ENCODE measurements at regions not wholly inside any gene's neighbourhood (a gene's known extent, or its start where the extent isn't known, plus 50 kb on each side); places are given as distances from the start of the nearest gene placed in this dataset.

DNA sequence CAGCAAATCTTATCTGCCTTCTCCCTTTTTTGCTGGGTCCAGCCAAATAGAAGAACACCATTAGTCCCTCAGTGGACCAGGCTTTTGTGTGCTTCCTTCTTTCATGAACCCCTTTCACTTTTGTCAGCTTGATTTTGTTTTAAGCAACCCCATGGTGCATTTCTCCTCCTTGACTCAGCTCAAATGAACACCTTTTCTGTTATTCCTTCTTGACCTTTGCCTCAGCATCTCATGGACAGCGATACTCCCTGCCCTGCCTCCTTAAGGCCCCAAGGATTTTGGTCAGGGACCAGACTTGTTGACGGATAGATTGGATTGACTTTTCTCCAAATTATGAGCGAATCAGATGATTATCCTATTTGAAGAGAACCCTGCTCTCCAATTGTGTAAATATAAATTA lies 356.6 kb upstream of the USP24 start:
- H3K4me3 ChIP-seq (replicated peaks; ENCODE audit: low read depth, low read length), result no peak overlapping the region
- TF ChIP-seq, protein P1, sequence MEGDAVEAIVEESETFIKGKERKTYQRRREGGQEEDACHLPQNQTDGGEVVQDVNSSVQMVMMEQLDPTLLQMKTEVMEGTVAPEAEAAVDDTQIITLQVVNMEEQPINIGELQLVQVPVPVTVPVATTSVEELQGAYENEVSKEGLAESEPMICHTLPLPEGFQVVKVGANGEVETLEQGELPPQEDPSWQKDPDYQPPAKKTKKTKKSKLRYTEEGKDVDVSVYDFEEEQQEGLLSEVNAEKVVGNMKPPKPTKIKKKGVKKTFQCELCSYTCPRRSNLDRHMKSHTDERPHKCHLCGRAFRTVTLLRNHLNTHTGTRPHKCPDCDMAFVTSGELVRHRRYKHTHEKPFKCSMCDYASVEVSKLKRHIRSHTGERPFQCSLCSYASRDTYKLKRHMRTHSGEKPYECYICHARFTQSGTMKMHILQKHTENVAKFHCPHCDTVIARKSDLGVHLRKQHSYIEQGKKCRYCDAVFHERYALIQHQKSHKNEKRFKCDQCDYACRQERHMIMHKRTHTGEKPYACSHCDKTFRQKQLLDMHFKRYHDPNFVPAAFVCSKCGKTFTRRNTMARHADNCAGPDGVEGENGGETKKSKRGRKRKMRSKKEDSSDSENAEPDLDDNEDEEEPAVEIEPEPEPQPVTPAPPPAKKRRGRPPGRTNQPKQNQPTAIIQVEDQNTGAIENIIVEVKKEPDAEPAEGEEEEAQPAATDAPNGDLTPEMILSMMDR (IDR thresholded peaks at IDR 0.05; ENCODE audit: low read depth, low read length, missing control alignments), result no peak
- no peak for DNase-seq (ENCODE audit: extremely low read depth, low read depth)

DNA sequence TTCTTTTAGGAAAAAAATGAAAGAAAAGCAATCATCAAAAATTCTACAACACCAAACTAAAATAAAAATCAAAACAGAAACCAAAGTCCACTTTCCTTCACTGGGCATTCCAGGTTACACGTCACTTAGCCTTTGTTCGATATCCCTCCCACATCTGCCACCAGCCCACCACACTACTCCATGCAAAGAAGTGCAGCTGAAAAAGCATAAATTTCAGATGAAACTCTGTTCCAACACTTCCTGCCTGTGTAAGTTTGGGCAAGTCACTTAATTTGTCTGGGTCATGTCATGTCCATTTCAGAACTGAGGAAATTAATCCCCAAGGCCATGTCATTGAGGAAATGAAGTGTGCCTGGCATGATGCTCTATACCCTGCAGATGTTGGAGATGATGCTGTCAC lies 354.3 kb upstream of the USP24 start:
- TF ChIP-seq, protein P1 (IDR thresholded peaks at IDR 0.05; ENCODE audit: low read depth, low read length, missing control alignments), result no peak
- H3K4me3 ChIP-seq (replicated peaks; ENCODE audit: low read depth, low read length), result no peak overlapping the region
- no peak for DNase-seq (ENCODE audit: extremely low read depth, low read depth)

DNA sequence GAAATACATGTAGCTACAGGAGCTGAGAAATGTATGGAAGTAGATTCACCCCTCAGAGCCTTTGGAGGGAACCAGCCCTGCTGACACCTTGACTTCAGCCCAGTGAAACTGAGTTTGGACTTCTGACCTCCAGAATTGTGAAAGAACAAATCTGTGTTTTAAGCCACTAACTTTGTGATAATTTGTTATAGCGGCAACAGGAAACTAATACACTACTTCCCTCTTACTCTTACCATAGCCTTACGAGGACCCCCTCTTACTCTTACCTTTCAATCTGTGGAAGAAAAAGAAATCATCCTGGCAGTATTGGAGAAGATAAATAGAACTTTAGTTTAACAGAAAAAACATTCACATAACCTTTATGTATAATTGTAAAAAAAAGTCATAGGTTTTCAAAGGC lies 353.6 kb upstream of the USP24 start:
- no peak for DNase-seq (ENCODE audit: extremely low read depth, low read depth)

DNA sequence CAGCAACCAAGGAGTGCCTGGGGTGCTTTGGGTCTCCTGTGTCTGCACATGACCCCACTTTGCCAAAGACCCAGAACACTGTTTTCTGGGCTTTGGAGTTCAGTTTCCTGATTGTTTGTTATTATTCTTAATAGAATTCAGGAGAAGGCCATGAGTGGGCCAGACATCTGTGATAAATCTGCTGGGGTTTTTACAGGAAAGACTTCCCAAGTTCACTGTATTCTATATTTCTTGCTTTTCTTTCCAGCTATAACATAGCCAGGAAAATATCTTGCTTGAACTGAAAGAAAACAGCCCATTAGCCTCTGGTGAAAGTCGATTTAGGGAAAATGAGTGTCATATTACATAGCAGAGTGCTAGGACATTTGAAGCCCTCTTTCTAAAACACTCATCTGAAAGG lies 345.1 kb upstream of the USP24 start:
- no peak for DNase-seq (ENCODE audit: extremely low read depth, low read depth)
- TF ChIP-seq, protein P1 (IDR thresholded peaks at IDR 0.05; ENCODE audit: low read depth, low read length, missing control alignments), result no peak
- no peak overlapping the region for H3K4me3 ChIP-seq (replicated peaks; ENCODE audit: low read depth, low read length)

More for the DNA sequence above, 353.6 kb upstream of the USP24 start:
- H3K4me3 ChIP-seq (replicated peaks; ENCODE audit: low read depth, low read length), result no peak overlapping the region
- TF ChIP-seq, protein P1 (IDR thresholded peaks at IDR 0.05; ENCODE audit: low read depth, low read length, missing control alignments), result no peak

DNA sequence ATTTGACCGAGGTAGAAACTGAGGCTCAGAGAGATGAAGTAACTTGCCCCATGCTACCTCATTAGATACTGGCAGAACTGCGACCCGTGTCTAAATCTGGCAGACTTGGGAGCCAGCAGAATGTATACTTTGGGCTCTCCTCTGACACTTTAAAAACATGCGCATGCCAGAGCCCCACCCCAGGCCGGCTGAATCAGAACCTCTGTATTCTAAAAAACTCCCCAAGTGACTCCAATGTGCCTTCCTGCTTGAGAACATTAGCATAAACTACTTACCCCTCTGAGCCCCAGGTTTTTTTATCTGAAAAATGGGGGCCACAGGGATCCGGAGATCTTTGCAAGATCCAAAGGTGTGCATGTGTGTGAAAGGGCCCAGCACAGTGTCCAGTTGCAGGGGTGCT lies 344.7 kb upstream of the USP24 start:
- no peak for DNase-seq (ENCODE audit: extremely low read depth, low read depth)
- H3K4me3 ChIP-seq (replicated peaks; ENCODE audit: low read depth, low read length), result no peak overlapping the region
- TF ChIP-seq, protein P1 (IDR thresholded peaks at IDR 0.05; ENCODE audit: low read depth, low read length, missing control alignments), result no peak

DNA sequence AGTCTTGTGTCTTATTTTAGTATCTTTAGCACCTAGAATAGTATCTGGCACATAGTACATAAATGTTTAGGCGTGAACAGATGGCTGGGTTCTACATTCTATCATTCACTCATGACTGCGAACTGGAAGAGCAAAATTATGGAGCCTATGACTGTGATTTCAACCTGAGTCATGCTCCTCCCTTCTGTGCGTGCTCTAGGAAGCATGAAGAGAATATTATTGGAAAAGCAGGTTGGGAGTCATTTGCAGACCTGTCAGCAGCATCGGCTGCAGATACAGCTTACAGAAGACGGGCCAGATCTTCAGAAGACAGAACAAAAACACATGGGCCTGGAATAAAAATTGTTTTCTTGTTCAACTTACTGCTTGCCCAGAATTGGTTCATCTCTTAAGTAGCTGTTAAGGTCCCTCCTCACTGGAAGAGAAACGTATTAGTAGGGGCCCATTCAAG lies 344.0 kb upstream of the USP24 start:
- H3K4me3 ChIP-seq (replicated peaks; ENCODE audit: low read depth, low read length), result no peak overlapping the region
- no peak for DNase-seq (ENCODE audit: extremely low read depth, low read depth)
- TF ChIP-seq, protein P1 (IDR thresholded peaks at IDR 0.05; ENCODE audit: low read depth, low read length, missing control alignments), result no peak

DNA sequence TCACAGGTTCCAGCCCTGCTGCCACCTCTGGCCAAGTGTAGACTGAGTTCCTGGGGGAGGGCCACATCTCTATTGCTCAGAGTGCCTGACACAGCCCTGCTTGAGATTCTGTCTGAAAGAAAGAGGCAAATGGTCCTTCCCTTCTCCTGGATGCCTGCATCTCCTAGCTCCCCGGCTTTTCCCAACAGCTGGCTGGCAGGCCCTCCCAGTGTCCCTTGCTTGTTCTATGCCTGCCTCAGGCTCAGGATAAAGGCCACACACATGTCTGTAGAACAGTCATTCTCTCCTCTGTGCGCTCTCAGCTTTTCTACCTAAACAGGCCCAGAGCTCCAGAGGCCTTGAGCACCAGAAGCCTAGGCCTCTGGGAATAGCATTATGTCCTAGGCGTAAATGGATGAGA lies 343.4 kb upstream of the USP24 start:
- TF ChIP-seq, protein P1 (IDR thresholded peaks at IDR 0.05; ENCODE audit: low read depth, low read length, missing control alignments), result no peak
- no peak for DNase-seq (ENCODE audit: extremely low read depth, low read depth)

More for the DNA sequence above, 343.4 kb upstream of the USP24 start:
- H3K4me3 ChIP-seq (replicated peaks; ENCODE audit: low read depth, low read length), result no peak overlapping the region

Data from HFF-Myc (cell line).